GM18508 (cell line): ENCODE measurements at regions not wholly inside any gene's neighbourhood (a gene's known extent, or its start where the extent isn't known, plus 50 kb on each side); places are given as distances from the start of the nearest gene placed in this dataset.

Source experiments
- ATAC-seq: cut with Tn5 transposase; IDR thresholded peaks from one replicate; pipeline ENCODE4 v1.9.1; 2021; ENCODE audit warnings: moderate number of reproducible peaks; ENCODE audit not compliant: insufficient read depth, unreplicated experiment

- no peak for ATAC-seq
Measured at GRCh38 chr12:16766736-16767135, 160.8 kb upstream of the LMO3 start.

DNA sequence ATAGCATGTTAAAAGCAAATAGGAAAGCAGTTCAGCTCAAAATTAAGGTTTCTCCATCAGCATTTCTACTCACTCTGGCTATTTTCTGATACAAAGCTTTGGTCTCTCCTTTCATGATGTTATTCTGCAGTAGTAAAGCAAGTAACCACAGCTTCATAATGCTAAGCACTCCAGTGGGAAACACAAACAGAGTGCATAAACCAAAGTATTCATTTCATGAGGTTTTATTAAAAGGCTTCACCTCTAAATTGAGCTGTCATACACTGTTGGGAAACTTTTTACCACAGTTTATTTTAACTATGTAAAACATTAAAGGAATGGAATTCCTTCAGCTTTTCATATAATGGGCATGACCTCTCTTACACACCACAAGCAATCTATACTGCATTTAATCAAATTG, 157.9 kb upstream of the LMO3 start:
- ATAC-seq: no peak

- no peak for ATAC-seq
Measured at GRCh38 chr12:16756833-16757555, 151.0 kb upstream of the LMO3 start.

DNA sequence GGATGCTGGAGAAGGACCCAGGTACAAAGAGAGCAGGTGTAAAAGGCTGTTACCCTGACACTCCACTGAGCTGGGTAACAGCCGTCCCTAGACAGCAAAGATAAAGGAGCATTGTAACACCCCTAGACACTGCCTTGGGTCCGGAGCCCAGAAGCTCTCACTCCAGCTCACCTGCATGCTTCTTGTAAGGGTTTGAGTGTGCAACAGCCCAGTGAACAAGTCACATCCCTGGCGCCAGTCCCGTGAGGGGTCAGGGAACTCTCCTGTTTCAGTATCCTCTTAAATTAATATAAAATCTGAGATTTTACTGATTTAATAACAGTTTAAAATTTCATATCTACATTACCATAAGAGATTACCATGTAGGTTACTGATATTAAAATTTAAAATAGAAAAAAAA, 124.8 kb upstream of the LMO3 start:
- ATAC-seq: no peak

DNA sequence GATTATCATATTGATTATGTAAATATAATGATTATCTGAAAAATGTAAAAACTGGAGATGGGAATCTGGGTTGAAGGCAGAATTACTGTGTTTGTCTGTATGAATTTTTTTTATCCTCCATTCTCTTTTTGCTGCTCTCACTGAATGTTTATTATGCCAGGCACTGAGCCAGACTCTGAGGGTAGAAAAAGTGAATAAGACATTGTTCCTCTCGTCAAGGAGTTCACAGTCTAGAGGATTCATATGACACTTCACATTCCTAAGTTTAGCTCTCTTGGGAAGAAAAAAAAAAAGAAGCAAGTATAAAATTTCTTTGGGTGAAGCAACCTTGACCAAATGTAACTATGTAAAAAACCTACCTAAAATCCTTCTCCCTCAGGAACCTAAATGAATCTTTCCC, 120.9 kb upstream of the LMO3 start:
- no peak for ATAC-seq

DNA sequence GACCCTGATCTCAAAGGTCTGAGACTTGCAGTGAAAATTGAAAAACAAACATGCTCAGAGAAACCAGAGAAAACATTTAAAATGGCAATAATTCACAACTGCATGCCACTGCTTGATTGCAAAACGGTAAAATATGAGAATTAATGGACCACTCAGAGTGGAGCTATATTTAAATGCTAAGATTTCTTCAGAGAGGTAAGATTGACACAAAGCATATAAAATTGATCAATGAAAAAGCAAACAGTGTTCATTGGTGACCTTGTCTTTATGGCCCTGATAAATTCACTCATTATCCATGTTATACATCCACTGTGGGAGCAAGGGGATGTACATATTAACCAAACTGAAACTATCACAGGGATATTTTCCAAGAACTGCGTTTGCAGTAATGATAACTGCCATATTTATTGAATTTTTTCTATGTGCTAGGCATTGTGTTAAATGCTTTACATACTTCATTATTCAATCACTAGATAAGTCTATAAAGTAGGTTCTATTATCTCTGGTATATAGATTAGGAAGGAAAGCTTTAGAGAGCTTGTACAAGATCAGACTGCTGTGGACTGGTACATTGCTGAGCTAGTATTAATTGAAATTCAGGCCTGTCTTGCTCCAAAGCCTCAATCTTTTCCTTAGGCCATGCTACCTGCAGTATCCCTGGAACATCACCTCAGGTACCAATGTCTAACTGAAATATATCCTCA, 113.9 kb upstream of the LMO3 start:
- ATAC-seq: no peak

DNA sequence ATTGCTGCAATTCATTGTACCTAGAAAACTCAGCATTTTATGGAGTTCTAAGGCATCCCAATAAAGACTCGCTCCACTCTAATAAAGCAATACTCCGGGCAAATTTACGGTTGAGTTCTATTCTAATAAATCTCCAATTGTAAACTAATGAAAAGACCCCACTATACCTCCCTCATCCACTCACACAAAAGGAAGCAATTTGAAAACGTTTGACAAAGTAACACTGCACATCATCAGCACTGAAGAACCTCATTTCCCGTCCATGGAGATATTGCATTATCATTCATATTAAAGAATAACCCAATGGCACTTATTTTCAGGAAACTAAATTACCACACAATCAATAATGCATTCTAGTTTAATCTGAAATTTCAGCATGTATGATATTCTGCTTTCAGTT, 111.0 kb upstream of the LMO3 start:
- no peak for ATAC-seq

- ATAC-seq: no peak
Measured at GRCh38 chr12:16692099-16692498, 86.1 kb upstream of the LMO3 start.

GRCh38 chr12:16691624-16692023, 85.7 kb upstream of the LMO3 start:
- no peak for ATAC-seq

DNA sequence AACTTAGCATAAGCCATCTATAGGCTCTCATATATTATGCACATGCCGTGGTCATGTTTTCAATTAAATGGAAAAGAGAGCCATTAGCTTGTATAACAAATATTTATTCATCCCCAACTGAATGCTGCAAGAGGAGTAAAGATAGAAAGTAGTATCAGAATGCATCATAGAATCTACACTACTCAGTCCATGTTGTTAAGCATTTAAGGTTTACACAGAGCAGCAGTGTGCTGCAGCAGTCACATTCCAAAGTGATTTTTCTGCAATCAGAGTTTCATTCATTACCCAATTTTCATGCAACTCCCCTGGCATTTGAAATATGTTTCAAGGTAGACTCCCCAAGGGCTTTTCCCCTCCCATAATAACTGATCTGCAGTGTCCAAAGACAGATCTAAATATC, 82.2 kb upstream of the LMO3 start:
- ATAC-seq: no peak

GRCh38 chr12:16685107-16685506, 79.1 kb upstream of the LMO3 start:
- ATAC-seq: no peak

DNA sequence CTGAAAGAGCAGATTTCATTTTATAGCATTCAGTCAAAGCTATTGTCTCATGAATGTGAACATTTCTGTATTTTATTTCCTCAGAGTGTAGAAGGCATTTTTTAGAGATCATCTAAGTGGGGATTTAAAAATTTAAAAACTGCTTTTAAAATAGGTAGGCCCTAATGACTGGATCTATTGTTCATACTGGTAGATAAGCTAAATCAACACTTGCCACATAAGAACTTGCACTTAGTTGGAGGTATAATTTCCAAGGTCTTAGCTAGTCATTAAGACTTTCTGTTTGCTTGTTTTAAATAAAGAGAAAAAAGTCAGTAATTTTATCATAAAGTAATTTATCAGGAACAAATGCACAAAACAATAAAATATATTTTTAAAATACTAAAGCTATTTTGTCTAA, 75.2 kb upstream of the LMO3 start:
- no peak for ATAC-seq

GRCh38 chr12:16675438-16675837, 69.5 kb upstream of the LMO3 start:
- no peak for ATAC-seq

GRCh38 chr12:16674885-16675284, 68.9 kb upstream of the LMO3 start:
- ATAC-seq: no peak

DNA sequence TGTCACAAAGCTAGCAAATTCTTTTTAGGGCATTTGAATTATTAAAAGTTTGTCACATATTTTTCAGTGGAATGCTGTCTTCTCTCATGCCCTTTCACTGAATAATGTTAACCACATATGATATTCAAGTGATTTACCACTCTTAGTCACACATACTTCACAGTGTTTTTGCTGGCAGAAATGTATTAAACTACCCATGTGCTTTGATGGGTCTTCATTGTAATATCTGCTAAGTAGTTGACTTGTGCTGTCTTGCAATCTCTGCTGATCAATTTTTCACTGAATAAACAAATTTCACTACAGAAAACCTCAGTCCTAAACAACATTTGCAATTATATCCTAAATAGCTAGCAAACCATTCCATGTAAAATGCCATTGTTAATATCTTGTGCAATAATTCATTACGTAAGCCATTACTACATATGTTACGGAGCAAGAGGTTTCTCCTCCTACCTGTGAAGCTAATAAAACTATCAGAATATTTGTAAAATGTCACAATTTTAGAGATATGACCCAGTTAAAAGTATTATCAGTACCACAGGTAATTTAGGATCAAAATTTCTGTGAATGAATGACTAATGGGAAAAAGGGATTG, 64.6 kb upstream of the LMO3 start:
- ATAC-seq: no peak

- ATAC-seq: no peak
Measured at GRCh38 chr12:16669756-16670155, 63.8 kb upstream of the LMO3 start.

- no peak for ATAC-seq
Measured at GRCh38 chr12:16668198-16668597, 62.2 kb upstream of the LMO3 start.

GRCh38 chr12:16658699-16659098, 52.7 kb upstream of the LMO3 start:
- ATAC-seq: no peak
